KOPT-K1 (cell line): ENCODE measurements at regions not wholly inside any gene's neighbourhood (a gene's known extent, or its start where the extent isn't known, plus 50 kb on each side); places are given as distances from the start of the nearest gene placed in this dataset.

Source experiments
- H3K27ac ChIP-seq: fragments of 200-600 bp; sonication (generic); 2 replicates; pipeline ENCODE4 v1.5.1; 2016; ENCODE audit warnings: antibody characterized with exemption, mild to moderate bottlenecking, low read depth, low read length; ENCODE audit not compliant: poor library complexity, severe bottlenecking
- H3K36me3 ChIP-seq: fragments of 200-600 bp; sonication (generic); 2 replicates; pipeline ENCODE4 v1.5.1; 2017; ENCODE audit warnings: antibody characterized with exemption, mild to moderate bottlenecking, low read length, moderate library complexity; ENCODE audit not compliant: insufficient read depth
- H3K9me3 ChIP-seq: fragments of 200-600 bp; sonication (generic); 2 replicates; pipeline ENCODE4 v1.5.1; 2017; ENCODE audit warnings: antibody characterized with exemption, low read length, mild to moderate bottlenecking; ENCODE audit not compliant: insufficient read depth, poor library complexity, severe bottlenecking

DNA sequence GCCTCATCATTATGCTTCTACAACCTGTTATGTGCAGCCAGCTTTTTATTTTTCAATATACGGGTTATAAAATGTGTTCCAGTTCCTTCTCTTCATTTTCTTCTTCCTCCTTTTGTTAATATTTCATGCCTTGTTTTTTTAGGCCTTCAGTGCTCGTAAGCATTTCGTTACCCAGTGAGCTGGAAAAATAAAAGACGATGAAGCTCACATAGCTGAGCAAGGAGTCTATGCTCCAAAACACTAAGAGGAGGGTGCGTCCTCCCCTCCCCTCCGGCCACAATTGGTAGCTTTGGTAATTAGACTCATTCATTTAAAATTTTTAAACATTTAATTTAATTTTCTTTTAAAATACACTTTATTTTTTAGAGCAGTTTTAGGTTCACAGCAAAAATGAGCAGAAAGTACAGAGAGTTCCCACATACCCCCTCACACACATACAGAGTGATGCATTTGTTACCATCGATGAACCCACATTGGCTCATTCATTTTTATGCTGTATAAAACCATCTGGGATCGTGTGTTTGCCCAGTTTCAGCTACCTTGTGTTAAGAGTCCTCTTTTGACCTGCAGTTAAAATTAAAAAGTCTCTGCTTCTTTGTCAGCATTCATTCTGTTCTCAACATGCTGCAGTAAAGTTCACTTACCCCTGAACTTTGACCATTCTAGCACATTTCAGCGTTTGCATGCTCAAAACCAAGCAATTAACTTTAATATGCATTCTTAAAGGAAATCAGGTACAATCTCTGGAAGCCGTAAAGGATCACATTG lies 223.9 kb downstream of the LACC1 start:
- Histone ChIP-seq H3K36me3 (no peaks in the 10 kb centered on the region), H3K9me3 (peaks cover 4% of the 10 kb centered on the region), H3K27ac (no peak overlapping the region)

DNA sequence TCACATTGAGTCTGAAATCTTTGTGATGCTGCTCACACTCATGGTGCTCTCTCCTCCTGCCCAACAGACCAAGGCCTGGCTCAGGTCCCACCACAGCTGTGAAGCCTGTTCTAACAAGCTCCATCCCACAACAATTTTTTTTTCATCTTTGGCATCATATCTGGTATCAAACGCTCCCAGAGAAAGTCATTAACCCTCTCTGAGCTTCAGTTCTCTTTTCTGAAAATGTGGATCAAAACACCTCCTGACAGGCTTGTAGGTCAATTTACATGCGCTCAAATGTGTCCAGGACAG lies 224.4 kb downstream of the LACC1 start:
- peaks cover 4% of the 10 kb centered on the region for H3K9me3 ChIP-seq
- no peaks in the 10 kb centered on the region for H3K36me3 ChIP-seq
- no peak overlapping the region for H3K27ac ChIP-seq

DNA sequence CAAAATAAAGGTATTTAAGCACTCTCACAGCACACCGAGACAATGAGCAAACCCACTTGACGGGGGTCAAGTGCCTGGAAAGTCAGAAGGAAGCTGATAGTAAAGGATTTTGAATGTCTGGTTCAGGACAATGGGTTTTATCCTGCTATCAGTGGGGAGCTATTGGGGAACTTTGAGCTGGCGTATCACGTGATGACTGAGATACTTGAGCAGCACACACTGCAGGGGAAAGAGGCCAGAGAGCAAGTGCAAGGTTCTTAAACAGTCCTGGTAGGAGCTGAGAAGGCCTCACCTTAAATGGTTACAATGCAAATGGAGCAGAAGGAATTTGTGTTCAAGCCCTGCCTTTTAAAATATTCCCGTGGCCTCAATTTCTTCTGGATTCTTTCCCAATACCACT lies 225.3 kb downstream of the LACC1 start:
- peaks cover 4% of the 10 kb centered on the region for H3K9me3 ChIP-seq
- H3K36me3 ChIP-seq: no peaks in the 10 kb centered on the region
- no peak overlapping the region for H3K27ac ChIP-seq

DNA sequence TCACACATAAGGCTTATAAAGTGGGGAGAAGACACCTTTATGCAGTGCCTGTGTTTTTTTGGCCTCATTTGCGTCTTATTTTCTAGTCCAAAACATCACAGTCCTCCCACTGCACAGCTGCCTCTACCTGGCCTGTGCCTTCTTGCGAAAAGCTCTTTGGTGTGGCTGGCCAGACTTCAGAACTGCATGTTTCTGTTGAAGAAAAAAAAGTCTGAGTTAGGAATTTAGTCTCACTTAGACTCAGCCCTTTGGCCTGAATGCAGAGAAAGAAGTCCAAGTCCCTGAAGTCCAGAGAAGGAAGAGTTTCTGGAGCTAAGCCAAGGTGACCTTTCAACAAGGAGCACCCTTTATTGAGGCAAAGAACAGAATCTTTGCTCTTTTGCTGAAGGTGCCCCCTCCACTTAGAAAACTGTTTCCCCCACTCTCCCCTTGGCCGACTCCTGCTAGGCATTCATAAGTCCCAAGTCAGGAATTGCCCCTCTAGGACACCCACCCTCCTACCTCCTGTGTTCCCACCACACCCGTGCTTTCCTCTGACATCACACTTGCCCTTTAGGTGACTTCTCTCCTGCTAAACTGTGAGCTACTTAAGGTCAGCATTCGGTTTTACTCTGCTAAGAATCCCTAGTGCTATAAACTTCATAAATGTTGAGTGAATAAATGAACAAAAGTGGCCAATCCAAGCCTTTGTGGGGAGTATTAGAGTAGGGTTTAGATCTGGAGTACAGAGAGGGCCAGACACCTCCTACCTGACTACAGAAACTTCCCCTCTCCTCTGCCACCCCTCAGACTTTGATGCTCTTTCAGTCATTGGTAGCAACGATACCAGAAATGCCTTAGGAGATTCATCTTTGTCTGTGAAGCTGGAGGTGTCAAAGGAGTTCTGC lies 226.8 kb downstream of the LACC1 start:
- Histone ChIP-seq H3K9me3 (no peaks in the 10 kb centered on the region), H3K36me3 (no peaks in the 10 kb centered on the region), H3K27ac (no peak overlapping the region)

DNA sequence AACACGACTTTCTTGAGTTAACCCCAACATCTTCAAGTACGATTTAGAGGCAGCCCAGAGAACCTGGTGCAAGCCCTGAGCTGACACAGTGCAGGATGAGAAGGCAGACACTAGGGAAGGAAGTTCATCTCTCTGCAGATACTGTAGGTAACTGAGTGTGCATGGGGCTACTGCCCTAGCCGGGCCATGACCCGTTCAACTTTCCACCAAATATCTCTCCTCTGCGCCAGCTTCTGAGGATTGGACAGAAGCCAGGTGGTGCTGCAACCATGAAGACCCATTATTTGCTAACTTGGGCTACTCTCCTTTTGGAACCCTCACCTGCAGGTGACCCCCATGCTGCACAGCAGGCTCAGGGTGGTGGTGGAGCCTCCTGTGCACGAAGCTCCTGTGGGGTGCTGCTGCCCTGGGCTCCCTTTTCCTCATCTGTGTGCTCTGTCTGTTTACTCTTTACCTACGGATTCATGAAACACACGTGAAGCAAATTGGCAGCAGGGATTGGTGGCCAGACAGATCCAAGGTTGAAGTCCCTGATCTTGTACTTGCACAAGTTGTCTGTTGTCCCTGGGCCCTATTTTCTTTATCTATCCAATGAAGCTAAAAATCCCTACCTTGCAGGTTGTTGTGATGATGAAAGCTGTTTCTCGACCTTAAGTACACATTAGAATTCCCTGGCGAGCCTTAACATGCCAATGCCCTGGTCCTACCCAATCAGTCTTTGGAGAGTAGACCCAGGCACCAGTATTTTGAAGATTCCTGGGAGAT lies 227.8 kb downstream of the LACC1 start:
- Histone ChIP-seq H3K36me3 (no peaks in the 10 kb centered on the region), H3K9me3 (no peaks in the 10 kb centered on the region), H3K27ac (no peak overlapping the region)

DNA sequence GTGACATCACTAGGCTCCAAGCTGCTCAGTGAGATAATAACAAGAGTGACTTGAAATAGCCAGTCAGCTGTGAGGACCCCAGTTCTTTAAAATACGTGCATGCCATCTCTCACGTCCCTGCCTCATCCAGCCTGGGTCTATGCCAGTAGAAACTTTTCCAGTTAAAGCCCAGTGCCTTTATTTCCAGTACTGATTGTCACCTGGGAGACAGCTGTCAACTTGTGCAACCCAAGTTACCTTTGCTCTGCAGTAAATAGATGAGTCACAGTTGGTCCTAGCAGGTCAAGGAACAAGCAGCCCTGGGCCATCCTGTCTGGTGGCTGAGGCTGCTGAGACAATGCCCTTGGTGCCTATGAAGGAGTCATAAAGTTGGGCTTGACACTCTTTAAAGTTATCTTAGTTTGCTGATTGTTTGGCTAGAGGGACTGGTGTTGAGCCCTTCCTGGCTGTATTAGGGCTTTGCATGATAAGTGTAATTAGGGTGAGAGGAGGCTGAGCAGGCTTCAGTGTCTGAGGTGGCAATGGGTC lies 228.7 kb downstream of the LACC1 start:
- Histone ChIP-seq H3K27ac (no peak overlapping the region), H3K36me3 (no peaks in the 10 kb centered on the region)

DNA sequence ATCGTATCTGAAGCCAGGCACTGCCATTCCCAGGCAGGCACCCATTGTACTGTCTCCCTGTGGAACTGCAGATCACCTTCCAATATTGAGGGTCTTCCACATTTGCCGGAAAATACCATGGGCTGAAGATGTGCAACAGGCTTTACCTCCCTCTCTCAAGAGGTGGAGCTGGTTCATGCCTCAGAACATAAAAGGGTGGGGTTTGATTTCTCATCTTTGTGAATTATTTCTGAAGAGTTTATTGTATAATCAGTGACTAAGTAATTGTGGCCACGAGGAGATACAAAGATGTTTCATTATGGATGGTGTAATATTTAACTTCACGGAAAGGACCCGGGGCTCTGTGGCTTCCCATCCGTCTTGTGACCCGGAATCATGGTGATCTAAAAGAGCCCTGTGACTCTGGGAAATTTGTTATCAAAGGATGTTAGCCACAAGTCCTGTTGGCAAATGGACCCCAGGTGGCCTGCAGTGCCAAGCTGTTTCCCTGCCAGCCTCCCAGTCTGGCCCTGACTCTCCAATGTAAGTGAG lies 230.5 kb downstream of the LACC1 start:
- no peak overlapping the region for H3K27ac ChIP-seq
- no peaks in the 10 kb centered on the region for H3K36me3 ChIP-seq

More for the DNA sequence above, 228.7 kb downstream of the LACC1 start:
- H3K9me3 ChIP-seq: no peaks in the 10 kb centered on the region

DNA sequence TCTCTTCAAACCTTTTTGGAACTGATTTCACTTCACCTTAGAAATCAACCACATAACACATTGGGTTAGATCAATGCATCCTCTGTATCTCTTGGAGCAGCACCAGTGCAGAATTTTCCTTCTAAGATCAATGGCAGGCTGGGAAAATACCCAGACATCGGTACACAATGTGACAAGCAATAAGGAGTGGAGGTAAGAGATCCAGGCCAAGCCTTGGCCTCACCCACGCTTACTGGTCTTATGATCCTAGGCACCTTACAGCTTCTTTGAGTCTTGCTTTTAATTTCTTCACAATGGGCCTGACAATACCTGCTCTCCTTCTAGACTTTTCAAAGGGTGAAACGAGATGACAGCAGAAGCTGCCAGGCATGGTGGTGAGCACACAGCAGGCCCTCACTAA lies 232.0 kb downstream of the LACC1 start:
- Histone ChIP-seq H3K36me3 (no peaks in the 10 kb centered on the region), H3K9me3 (no peaks in the 10 kb centered on the region), H3K27ac (no peak overlapping the region)

More for the DNA sequence above, 230.5 kb downstream of the LACC1 start:
- no peaks in the 10 kb centered on the region for H3K9me3 ChIP-seq

DNA sequence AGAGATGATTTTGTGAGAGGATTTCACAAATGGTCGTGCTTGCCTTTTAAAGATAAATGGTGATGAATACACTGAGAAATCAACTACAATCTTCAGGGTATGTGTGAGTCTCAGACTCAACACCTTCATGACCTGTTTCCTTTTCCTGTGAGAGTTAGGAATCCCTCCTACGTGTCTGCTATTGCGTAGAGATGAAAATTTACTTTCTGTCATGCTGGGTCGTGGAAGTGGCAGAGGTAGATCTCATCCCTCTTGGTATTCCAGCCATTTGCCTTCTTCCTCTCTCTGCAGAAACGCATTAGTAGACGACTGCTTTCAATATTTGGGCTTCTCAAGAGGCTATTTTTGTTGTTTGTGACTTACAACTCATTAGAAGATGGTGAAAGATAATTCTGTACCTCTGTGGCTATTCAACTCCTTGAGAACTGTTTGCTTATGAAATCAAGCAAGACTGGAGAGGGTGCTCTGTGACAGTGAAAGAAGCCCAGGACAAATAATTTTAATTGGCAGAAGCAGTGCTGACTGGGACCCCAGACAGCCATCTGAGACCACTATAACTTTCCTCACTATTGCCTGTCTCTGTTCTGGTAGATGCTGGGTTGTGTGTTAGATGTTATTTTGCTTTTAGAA lies 233.1 kb downstream of the LACC1 start:
- H3K36me3 ChIP-seq: no peaks in the 10 kb centered on the region
- H3K9me3 ChIP-seq: no peaks in the 10 kb centered on the region
- no peak overlapping the region for H3K27ac ChIP-seq

DNA sequence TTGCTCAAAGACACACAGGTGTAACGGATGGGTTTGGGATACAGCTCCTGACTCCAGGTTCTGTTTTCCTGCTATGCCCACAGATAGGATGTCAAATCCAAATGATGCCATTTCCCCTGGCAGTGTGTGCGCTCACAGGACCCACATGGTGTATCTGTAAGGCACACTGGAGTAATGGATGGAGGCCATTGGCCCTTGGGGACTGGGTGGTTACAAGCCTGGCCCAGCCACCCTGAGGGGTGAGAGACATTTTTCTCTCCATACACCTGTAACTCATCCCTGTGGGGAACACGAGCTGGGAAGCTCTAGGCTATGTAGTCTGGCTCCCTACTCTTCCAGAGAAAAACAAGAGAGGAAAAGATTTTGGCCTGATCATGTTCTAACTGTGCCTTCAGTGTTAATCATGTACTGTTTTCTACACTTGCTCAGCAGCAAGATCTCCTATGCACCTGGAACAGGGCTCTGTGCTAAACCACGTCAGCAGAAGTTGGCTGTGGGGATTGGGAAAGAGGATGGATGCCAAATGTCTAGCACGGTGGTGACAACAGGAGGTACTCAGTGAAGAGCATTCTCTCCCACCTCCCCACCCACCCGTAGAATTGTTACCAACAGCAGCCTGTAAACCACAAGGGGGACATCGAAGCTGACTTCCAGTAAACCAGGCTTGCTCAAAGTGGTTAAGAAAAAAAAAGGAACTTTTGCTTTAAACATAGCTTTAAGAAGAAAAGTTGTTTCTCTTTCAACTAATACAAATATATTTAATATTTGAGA lies 237.0 kb downstream of the LACC1 start:
- Histone ChIP-seq H3K36me3 (no peaks in the 10 kb centered on the region), H3K9me3 (no peaks in the 10 kb centered on the region), H3K27ac (peak overlapping the region; percentile 69)

DNA sequence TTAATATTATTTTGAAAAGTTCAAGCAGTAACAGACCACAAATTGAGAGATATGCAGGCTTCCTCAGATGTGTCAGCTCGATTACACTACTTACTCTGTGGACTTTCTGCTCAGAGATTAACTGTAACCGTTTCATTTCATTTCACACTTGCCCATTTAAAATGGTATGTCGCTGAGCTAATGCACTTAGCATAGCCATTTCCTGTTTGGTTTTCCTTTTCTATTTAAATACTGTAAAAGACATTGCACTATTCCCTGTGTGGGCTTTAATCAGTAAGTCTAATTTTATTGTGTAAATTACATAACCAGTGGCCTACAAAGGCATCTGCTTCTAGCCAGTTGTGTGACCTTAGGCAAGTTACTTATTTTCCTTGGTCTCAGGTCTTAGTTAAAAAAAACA lies 237.6 kb downstream of the LACC1 start:
- Histone ChIP-seq H3K27ac (peak overlapping the region; percentile 69), H3K9me3 (no peaks in the 10 kb centered on the region), H3K36me3 (no peaks in the 10 kb centered on the region)

DNA sequence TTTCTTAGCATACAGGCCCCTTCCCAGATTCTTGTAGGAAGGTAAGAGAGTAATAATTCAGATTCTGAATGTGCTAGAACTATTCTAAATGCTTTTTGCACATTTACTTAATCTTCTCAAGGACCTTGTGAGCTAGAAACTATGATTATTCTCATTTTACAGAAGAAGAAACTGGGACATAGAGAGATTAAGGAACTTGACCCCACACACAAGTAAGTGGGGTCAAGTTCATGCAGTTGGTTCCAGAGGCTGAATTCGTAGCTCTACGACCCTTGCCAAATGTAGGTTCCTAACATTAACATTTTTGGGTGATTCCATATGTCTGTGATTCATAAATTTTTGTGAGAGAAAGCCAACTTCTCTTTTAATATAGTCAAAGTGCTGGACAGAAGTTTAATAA lies 238.1 kb downstream of the LACC1 start:
- H3K9me3 ChIP-seq: peaks cover 3% of the 10 kb centered on the region
- H3K36me3 ChIP-seq: no peaks in the 10 kb centered on the region
- peak overlapping the region; percentile 69 for H3K27ac ChIP-seq

DNA sequence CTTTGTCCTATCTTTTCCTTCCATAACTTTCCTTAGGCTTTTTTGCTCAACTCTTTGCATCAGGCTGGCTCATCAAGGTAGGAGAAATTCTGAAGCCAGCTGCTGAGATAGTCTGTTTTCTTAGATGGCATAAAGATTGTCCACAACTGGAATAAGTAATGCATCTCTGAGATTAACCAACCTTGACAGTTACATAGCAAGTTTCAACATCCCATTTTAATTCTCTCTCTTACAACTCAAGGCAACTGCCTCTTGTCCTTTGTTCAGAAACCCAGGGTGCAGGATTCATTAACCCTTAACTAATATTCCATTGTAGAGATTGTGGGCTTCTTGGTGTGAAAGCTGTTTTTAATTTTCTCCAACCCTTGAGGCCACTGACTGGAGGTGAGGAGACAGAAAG lies 239.2 kb downstream of the LACC1 start:
- Histone ChIP-seq H3K9me3 (peaks cover 13% of the 10 kb centered on the region), H3K36me3 (no peaks in the 10 kb centered on the region), H3K27ac (no peak overlapping the region)

DNA sequence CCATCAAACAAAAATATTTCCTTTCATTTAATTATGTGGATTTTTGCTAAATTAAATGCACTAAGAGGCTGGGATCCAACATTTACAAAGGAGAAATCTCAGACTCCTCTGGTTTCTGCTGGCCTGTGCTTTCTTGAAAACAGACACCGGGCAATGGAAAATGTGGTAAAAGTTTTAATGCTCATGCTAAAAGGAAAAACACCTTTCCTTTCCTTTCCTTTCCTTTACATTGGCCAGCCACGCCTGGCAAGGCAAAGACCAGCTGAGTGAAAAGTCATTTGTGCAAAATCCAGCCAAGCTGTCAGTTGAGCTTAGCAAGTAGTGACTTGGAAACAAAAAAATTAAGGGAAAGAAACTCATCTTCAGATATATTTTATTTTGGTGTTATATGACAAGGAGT lies 240.3 kb downstream of the LACC1 start:
- peaks cover 18% of the 10 kb centered on the region for H3K9me3 ChIP-seq
- no peaks in the 10 kb centered on the region for H3K36me3 ChIP-seq
- no peak overlapping the region for H3K27ac ChIP-seq
